Parathyroid adenoma (tissue), 2 donors: ENCODE measurements at regions not wholly inside any gene's neighbourhood (a gene's known extent, or its start where the extent isn't known, plus 50 kb on each side); places are given as distances from the start of the nearest gene placed in this dataset.

ENCODE experiments used
- H2AFZ ChIP-seq: fragments of 300-600 bp; sonication (generic); one replicate; pipeline ENCODE4 v1.7.0; 2017; ENCODE audit warnings: antibody characterized with exemption, mild to moderate bottlenecking
- H3K27ac ChIP-seq: fragments of 300-600 bp; sonication (generic); one replicate; pipeline ENCODE4 v1.7.0; 2017
- H3K27me3 ChIP-seq: fragments of 300-600 bp; sonication (generic); one replicate; pipeline ENCODE4 v1.7.0; 2017; ENCODE audit warnings: low read length; ENCODE audit not compliant: control insufficient read depth, insufficient read depth
- H3K36me3 ChIP-seq: fragments of 300-600 bp; sonication (generic); one replicate; pipeline ENCODE4 v1.7.0; 2017; ENCODE audit warnings: low read length; ENCODE audit not compliant: control insufficient read depth, insufficient read depth
- H3K4me1 ChIP-seq: fragments of 300-600 bp; sonication (generic); one replicate; pipeline ENCODE4 v1.7.0; 2017; ENCODE audit warnings: control low read depth
- H3K4me2 ChIP-seq: fragments of 300-600 bp; sonication (generic); one replicate; pipeline ENCODE4 v1.7.0; 2017; ENCODE audit warnings: low read length
- H3K4me3 ChIP-seq: fragments of 300-600 bp; sonication (generic); one replicate; pipeline ENCODE4 v1.7.0; 2017; ENCODE audit warnings: low read depth, low read length
- H3K79me2 ChIP-seq: fragments of 300-600 bp; sonication (generic); one replicate; pipeline ENCODE4 v1.7.0; 2017; ENCODE audit warnings: control low read depth
- H3K9ac ChIP-seq: fragments of 300-600 bp; sonication (generic); one replicate; pipeline ENCODE4 v1.7.0; 2017; ENCODE audit warnings: mild to moderate bottlenecking
- H3K9me3 ChIP-seq: fragments of 300-600 bp; sonication (generic); one replicate; pipeline ENCODE4 v1.7.0; 2017; ENCODE audit warnings: low read length; ENCODE audit not compliant: control insufficient read depth
- CTCF ChIP-seq: fragments of 300-600 bp; sonication (generic); IDR thresholded peaks from one replicate; pipeline ENCODE4 v1.7.0; 2017; ENCODE audit warnings: antibody characterized with exemption, mild to moderate bottlenecking
- donor health status: primary hyperparathyroidism.

DNA sequence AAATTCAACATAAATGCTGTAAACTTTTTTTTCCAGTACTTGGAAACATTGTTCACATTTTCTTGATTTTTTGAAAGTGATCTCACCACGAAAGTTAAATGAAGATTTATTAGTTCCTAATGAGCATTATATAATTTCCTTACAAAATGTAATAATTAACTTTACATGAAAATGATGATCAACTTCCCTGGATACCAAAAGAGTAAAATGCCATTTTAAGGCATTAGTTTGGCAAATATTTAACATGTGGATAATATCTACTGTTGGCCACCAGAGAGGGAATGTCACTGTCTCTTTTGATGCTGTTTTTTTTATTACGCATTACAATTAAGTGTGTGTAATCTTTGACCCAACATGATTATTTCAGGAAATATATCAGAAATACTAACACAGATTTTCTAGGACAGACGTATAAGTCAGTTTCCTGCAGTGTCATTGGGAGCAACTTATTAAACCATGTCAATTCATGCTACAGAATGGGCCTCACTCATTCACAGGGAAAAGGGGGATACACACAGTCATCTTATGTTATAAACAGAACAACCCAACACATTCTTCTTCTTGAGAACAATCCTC, 903.9 kb upstream of the ADGRL2 start:
- peaks cover 11% of the 10 kb centered on the region for H3K4me1 ChIP-seq
- no peak overlapping the region for H3K4me3 ChIP-seq
- no peaks in the 10 kb centered on the region for H3K27me3 ChIP-seq
- no peaks in the 10 kb centered on the region for H3K79me2 ChIP-seq
- no peak overlapping the region for H2AFZ ChIP-seq
- no peak overlapping the region for H3K27ac ChIP-seq
- TF ChIP-seq CTCF, result no peak
- H3K9me3 ChIP-seq, result no peaks in the 10 kb centered on the region
- H3K36me3 ChIP-seq, result no peaks in the 10 kb centered on the region
- no peak overlapping the region for H3K9ac ChIP-seq
- H3K4me2 ChIP-seq, result no peak overlapping the region

DNA sequence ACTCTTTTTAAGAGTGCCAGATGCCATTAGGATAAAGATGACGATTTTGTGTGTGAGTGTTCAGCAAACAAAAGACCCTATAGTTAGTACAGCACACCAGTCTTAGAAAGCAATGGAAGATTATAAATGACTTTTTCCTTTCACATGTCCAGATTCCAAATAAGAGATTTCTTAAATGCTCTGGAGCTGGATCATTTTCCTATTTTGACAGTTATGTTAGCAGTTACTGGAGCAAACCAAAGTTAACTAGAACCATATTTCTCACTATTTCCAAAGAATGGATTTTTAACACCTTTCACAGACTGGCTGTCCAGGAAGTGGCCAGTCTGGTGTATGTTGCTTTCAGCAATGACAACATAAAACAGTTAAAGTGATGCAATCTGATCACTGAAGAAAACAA, 905.8 kb upstream of the ADGRL2 start:
- H3K79me2 ChIP-seq, result no peaks in the 10 kb centered on the region
- H3K9ac ChIP-seq, result no peak overlapping the region
- TF ChIP-seq CTCF, result no peak
- no peak overlapping the region for H3K27ac ChIP-seq
- H2AFZ ChIP-seq, result no peak overlapping the region
- no peak overlapping the region for H3K4me3 ChIP-seq
- no peaks in the 10 kb centered on the region for H3K9me3 ChIP-seq
- H3K4me1 ChIP-seq, result peaks cover 11% of the 10 kb centered on the region
- no peaks in the 10 kb centered on the region for H3K27me3 ChIP-seq
- no peak overlapping the region for H3K4me2 ChIP-seq
- no peaks in the 10 kb centered on the region for H3K36me3 ChIP-seq

- Histone ChIP-seq H2AFZ (peak overlapping the region; percentile 80), H3K9me3 (no peaks in the 10 kb centered on the region), H3K79me2 (no peaks in the 10 kb centered on the region), H3K4me3 (no peak overlapping the region), H3K27me3 (no peaks in the 10 kb centered on the region), H3K4me2 (peak overlapping the region; percentile 37), H3K9ac (no peak overlapping the region), H3K36me3 (no peaks in the 10 kb centered on the region), H3K27ac (peak overlapping the region; percentile 70), H3K4me1 (peaks cover 11% of the 10 kb centered on the region)
- TF ChIP-seq CTCF, result no peak
Observed at GRCh38 chr1:80893115-80893514, 907.6 kb upstream of the ADGRL2 start.

DNA sequence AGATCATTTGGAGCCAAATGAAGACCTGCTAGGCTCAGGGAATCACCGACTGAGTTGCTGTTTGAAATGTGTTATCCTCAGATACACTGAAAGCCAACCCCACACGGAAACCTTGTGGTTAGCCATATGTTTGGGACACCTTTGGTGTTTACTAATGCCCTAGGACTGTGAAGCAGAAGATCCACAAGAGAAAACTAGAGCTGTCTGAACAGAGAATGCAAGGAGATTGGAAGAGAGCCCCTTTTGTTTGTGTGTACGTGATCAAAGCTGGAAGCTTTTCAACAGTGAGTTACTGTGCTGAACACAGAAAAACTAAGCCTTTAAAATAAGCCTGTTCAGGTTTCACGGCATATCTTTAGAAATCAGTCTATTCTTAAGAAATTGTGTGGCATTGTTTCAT, 908.2 kb upstream of the ADGRL2 start:
- TF ChIP-seq CTCF, result no peak
- Histone ChIP-seq H3K4me2 (peak overlapping the region; percentile 37), H3K4me3 (peak overlapping the region; percentile 6), H3K36me3 (no peaks in the 10 kb centered on the region), H3K9me3 (no peaks in the 10 kb centered on the region), H3K4me1 (peaks cover 11% of the 10 kb centered on the region), H3K9ac (no peak overlapping the region), H3K27ac (peak overlapping the region; percentile 70), H3K79me2 (no peaks in the 10 kb centered on the region), H3K27me3 (no peaks in the 10 kb centered on the region), H2AFZ (peak overlapping the region; percentile 80)

GRCh38 chr1:80891871-80892270, 908.9 kb upstream of the ADGRL2 start:
- Histone ChIP-seq H3K79me2 (no peaks in the 10 kb centered on the region), H3K27me3 (no peaks in the 10 kb centered on the region), H3K27ac (no peak overlapping the region), H3K4me2 (no peak overlapping the region), H3K9me3 (no peaks in the 10 kb centered on the region), H2AFZ (no peak overlapping the region), H3K36me3 (no peaks in the 10 kb centered on the region), H3K4me1 (peaks cover 11% of the 10 kb centered on the region), H3K9ac (no peak overlapping the region), H3K4me3 (no peak overlapping the region)
- no peak for TF ChIP-seq CTCF
